ENCODE measurements at regions not wholly inside any gene's neighbourhood (a gene's known extent, or its start where the extent isn't known, plus 50 kb on each side); places are given as distances from the start of the nearest gene placed in this dataset.
A peak's percentile ranks its signal among the peaks of the same experiment; 100 is the strongest.

DNA sequence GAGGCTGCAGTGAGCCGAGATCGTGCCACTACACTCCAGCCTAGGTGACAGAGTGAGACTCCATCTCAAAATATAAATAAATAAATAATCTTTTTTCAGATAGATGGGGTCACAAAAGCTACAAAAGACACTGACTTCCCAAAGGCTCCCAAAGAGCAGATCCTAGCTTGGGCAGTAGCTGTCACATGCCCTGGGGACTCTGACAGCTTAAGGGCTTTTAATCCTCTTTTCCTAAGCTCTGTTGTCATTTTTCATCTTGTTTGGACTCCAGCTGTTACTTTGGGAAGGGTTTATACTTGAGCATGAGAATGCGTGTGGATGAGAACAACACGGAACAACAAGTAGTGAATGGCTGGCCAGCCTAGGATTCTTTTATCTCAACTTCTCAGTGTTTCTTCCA is 231.7 kb downstream of the MZT1 start:
- Histone ChIP-seq H3K27ac (ENCODE audit: low read depth in 2 of 2, low read length in 2 of 2) (no peak overlapping the region), H3K36me3 (ENCODE audit: control insufficient read depth in 2 of 3, insufficient read depth in 3 of 3, low read length in 3 of 3) (no peaks in the 10 kb centered on the region), H3K9me3 (ENCODE audit: control insufficient read depth in 2 of 3, insufficient read depth in 1 of 3, low read length in 3 of 3) (no peaks in the 10 kb centered on the region), H3K9ac (ENCODE audit: low read length in 3 of 3) (no peak overlapping the region), H3K4me1 (ENCODE audit: control insufficient read depth in 2 of 3, insufficient read depth in 2 of 3, low read depth in 1 of 3, low read length in 3 of 3) (no peaks in the 10 kb centered on the region), H3K4me3 (ENCODE audit: low read length in 3 of 3) (no peak overlapping the region), H3K27me3 (ENCODE audit: control insufficient read depth, insufficient read depth, low read length) (no peaks in the 10 kb centered on the region)
- TF ChIP-seq, protein P1, sequence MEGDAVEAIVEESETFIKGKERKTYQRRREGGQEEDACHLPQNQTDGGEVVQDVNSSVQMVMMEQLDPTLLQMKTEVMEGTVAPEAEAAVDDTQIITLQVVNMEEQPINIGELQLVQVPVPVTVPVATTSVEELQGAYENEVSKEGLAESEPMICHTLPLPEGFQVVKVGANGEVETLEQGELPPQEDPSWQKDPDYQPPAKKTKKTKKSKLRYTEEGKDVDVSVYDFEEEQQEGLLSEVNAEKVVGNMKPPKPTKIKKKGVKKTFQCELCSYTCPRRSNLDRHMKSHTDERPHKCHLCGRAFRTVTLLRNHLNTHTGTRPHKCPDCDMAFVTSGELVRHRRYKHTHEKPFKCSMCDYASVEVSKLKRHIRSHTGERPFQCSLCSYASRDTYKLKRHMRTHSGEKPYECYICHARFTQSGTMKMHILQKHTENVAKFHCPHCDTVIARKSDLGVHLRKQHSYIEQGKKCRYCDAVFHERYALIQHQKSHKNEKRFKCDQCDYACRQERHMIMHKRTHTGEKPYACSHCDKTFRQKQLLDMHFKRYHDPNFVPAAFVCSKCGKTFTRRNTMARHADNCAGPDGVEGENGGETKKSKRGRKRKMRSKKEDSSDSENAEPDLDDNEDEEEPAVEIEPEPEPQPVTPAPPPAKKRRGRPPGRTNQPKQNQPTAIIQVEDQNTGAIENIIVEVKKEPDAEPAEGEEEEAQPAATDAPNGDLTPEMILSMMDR (IDR thresholded peaks at IDR 0.05; ENCODE audit: borderline replicate concordance, extremely low read depth, insufficient read depth), result no peak
- intact Hi-C loops (cut with DNase I), result no loop called here
- DNase-seq (peak in 1 of 5 donors; percentile 39), FAIRE-seq (no peak)

DNA sequence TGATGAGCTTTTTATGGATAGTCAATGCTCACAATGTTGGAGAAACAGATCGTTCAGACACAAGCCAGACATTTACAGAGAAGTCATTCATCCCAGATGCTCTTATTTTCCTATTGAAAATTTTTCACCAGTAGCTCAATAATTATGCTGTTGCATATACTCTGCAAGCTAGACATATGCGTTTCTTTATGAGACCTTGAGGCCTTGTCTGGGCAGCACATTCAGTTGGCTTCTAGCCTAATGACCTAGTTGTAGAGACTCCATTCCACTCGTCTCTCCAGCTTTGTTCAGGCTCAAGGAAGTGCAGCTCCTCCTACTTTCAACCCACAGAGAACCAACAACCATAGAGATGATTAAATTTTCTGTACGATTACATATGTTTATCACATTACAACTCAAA is 237.7 kb downstream of the MZT1 start:
- Histone ChIP-seq H3K27ac (ENCODE audit: low read depth in 2 of 2, low read length in 2 of 2) (no peak overlapping the region), H3K36me3 (ENCODE audit: control insufficient read depth in 2 of 3, insufficient read depth in 3 of 3, low read length in 3 of 3) (no peaks in the 10 kb centered on the region), H3K4me3 (ENCODE audit: low read length in 3 of 3) (no peak overlapping the region), H3K9ac (ENCODE audit: low read length in 3 of 3) (no peak overlapping the region), H3K9me3 (ENCODE audit: control insufficient read depth in 2 of 3, insufficient read depth in 1 of 3, low read length in 3 of 3) (no peaks in the 10 kb centered on the region), H3K27me3 (ENCODE audit: control insufficient read depth, insufficient read depth, low read length) (no peaks in the 10 kb centered on the region), H3K4me1 (ENCODE audit: control insufficient read depth in 2 of 3, insufficient read depth in 2 of 3, low read depth in 1 of 3, low read length in 3 of 3) (no peaks in the 10 kb centered on the region)
- TF ChIP-seq, protein P1 (IDR thresholded peaks at IDR 0.05; ENCODE audit: borderline replicate concordance, extremely low read depth, insufficient read depth), result no peak
- FAIRE-seq (no peak), DNase-seq (peak in 1 of 5 donors; percentile 16)
- intact Hi-C loops (cut with DNase I), result no loop called here

DNA sequence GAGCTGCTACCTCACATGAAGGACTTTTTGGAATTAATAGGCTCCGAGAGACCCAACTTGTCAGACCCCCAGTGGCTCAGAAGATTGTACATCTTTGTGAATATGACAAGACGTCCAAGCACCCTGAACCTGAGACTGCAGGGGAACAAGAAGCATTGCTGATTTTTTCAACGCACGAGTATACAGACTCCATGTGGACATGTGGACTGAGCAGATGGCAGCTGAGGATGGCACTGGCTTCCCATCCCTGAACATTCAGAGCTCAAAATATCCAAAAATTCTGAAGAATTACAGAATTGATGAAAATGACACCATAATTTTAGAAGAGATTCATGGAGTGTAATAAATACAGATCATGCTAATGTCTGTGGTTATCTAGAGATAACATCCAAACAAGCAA is 254.1 kb downstream of the MZT1 start:
- TF ChIP-seq, protein P1 (IDR thresholded peaks at IDR 0.05; ENCODE audit: borderline replicate concordance, extremely low read depth, insufficient read depth), result no peak
- H3K27me3 ChIP-seq (ENCODE audit: control insufficient read depth, insufficient read depth, low read length), result no peaks in the 10 kb centered on the region
- no peak overlapping the region for H3K27ac ChIP-seq (ENCODE audit: low read depth in 2 of 2, low read length in 2 of 2)
- H3K4me1 ChIP-seq (ENCODE audit: control insufficient read depth in 2 of 3, insufficient read depth in 2 of 3, low read depth in 1 of 3, low read length in 3 of 3), result peaks cover 0 to 4% (median 0%) of the 10 kb centered on the region in 3 donors
- intact Hi-C loops (cut with DNase I), result no loop called here
- no peak overlapping the region for H3K4me3 ChIP-seq (ENCODE audit: low read length in 3 of 3)
- FAIRE-seq (no peak), DNase-seq (no peak)
- no peak overlapping the region for H3K9ac ChIP-seq (ENCODE audit: low read length in 3 of 3)
- H3K36me3 ChIP-seq (ENCODE audit: control insufficient read depth in 2 of 3, insufficient read depth in 3 of 3, low read length in 3 of 3), result no peaks in the 10 kb centered on the region
- H3K9me3 ChIP-seq (ENCODE audit: control insufficient read depth in 2 of 3, insufficient read depth in 1 of 3, low read length in 3 of 3), result no peaks in the 10 kb centered on the region

DNA sequence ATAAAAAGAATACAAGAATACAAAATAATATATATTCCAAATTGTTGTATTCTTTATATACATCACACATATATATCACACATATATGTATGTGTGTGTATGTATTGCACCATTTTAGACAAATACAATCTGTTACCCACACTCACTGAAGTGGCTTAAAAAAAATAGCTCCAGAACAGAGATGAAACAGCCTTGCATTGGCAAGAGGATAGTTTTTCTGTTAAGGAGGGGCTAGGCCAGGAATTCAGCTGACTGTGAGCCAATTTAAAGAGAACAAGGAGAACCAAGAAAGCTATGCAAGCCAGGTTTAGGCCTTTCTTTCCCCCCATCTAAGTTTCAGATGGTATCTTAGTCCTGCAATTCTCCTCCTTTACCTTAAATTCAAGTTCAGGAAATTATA is 257.5 kb downstream of the MZT1 start:
- DNase-seq (peak in 1 of 5 donors; percentile 21), FAIRE-seq (no peak)
- no peaks in the 10 kb centered on the region for H3K9me3 ChIP-seq (ENCODE audit: control insufficient read depth in 2 of 3, insufficient read depth in 1 of 3, low read length in 3 of 3)
- H3K36me3 ChIP-seq (ENCODE audit: control insufficient read depth in 2 of 3, insufficient read depth in 3 of 3, low read length in 3 of 3), result no peaks in the 10 kb centered on the region
- intact Hi-C loops (cut with DNase I), result no loop called here
- no peak overlapping the region for H3K9ac ChIP-seq (ENCODE audit: low read length in 3 of 3)
- no peak overlapping the region for H3K27ac ChIP-seq (ENCODE audit: low read depth in 2 of 2, low read length in 2 of 2)
- H3K4me3 ChIP-seq (ENCODE audit: low read length in 3 of 3), result no peak overlapping the region
- TF ChIP-seq, protein P1 (IDR thresholded peaks at IDR 0.05; ENCODE audit: borderline replicate concordance, extremely low read depth, insufficient read depth), result no peak
- no peaks in the 10 kb centered on the region for H3K27me3 ChIP-seq (ENCODE audit: control insufficient read depth, insufficient read depth, low read length)
- H3K4me1 ChIP-seq (ENCODE audit: control insufficient read depth in 2 of 3, insufficient read depth in 2 of 3, low read depth in 1 of 3, low read length in 3 of 3), result peaks cover 0 to 6% (median 0%) of the 10 kb centered on the region in 3 donors

All from kidney (tissue), 13 donors.